HEK293T (cell line): ENCODE measurements at regions not wholly inside any gene's neighbourhood (a gene's known extent, or its start where the extent isn't known, plus 50 kb on each side); places are given as distances from the start of the nearest gene placed in this dataset.

ENCODE experiments used
- ARNT ChIP-seq: fragments of 450-650 bp; IDR thresholded peaks from 2 replicates; pipeline ENCODE4 v1.6.1; 2017; ENCODE audit warnings: mild to moderate bottlenecking
- CTBP1 ChIP-seq: fragments of 450-650 bp; IDR thresholded peaks from 2 replicates; pipeline ENCODE4 v1.6.1; 2016; ENCODE audit warnings: borderline replicate concordance
- FOXM1 ChIP-seq: fragments of 450-650 bp; IDR thresholded peaks from 2 replicates; pipeline ENCODE4 v1.6.1; 2017; ENCODE audit warnings: mild to moderate bottlenecking, borderline replicate concordance
- L3MBTL2 ChIP-seq: fragments of 450-650 bp; conservative IDR thresholded peaks from 2 replicates; pipeline ENCODE4 v1.6.1; 2016; ENCODE audit warnings: mild to moderate bottlenecking
- SP1 ChIP-seq: fragments of 450-650 bp; IDR thresholded peaks from 2 replicates; pipeline ENCODE4 v1.6.1; 2017
- TARDBP ChIP-seq: fragments of 450-650 bp; IDR thresholded peaks from 2 replicates; pipeline ENCODE4 v1.6.1; 2016

GRCh38 chr18:43830947-43831346 is 553.7 kb upstream of the SYT4 start:
- no peak for TF ChIP-seq L3MBTL2
- no peak for TF ChIP-seq TARDBP
- no peak for TF ChIP-seq CTBP1
- no peak for TF ChIP-seq FOXM1
- TF ChIP-seq SP1, result no peak
- TF ChIP-seq ARNT, result no peak
